ENCODE measurements at regions not wholly inside any gene's neighbourhood (a gene's known extent, or its start where the extent isn't known, plus 50 kb on each side); places are given as distances from the start of the nearest gene placed in this dataset.

DNA sequence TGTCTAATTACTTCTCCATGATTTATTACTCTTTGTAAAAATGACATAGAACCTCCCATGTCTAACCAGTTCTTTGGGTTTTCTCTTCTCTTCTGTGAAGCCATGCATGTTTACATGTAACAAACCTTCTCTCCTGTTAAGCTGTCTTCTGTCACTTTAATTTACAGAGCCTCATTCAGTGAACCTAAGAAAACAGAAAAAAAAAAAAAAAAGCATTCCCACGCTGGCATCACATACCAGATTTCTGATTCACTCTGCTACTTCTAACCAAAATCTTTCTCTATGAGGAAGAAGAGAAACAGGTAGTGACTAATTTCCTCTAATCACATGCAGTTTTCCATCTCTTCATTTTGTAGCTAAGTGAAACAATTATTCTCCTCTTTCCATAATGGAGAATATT, 141.4 kb upstream of the CXADR start:
- Histone ChIP-seq H3K27ac (ENCODE audit: low read depth, low read length) (peak overlapping the region; percentile 63), H3K36me3 (ENCODE audit: control insufficient read depth, insufficient read depth, low read length) (no peaks in the 10 kb centered on the region), H3K9ac (ENCODE audit: low read depth, low read length) (peak overlapping the region; percentile 17; the same call in 1 of the 2 replicates)

GRCh38 chr21:17372200-17372599, 140.6 kb upstream of the CXADR start:
- H3K9ac ChIP-seq (ENCODE audit: low read depth, low read length), result no peak overlapping the region
- no peaks in the 10 kb centered on the region for H3K36me3 ChIP-seq (ENCODE audit: control insufficient read depth, insufficient read depth, low read length)
- H3K4me1 ChIP-seq (ENCODE audit: control insufficient read depth, insufficient read depth, low read length), result peaks cover 15% of the 10 kb centered on the region
- no peaks in the 10 kb centered on the region for H3K27me3 ChIP-seq (ENCODE audit: control insufficient read depth, insufficient read depth, low read length)
- H3K27ac ChIP-seq (ENCODE audit: low read depth, low read length), result no peak overlapping the region
- no peak overlapping the region for H3K4me3 ChIP-seq (ENCODE audit: low read depth, low read length)
- no peaks in the 10 kb centered on the region for H3K9me3 ChIP-seq (ENCODE audit: control insufficient read depth, insufficient read depth, low read length)

More for the DNA sequence above, 141.4 kb upstream of the CXADR start:
- Histone ChIP-seq H3K4me1 (ENCODE audit: control insufficient read depth, insufficient read depth, low read length) (peaks cover 15% of the 10 kb centered on the region), H3K9me3 (ENCODE audit: control insufficient read depth, insufficient read depth, low read length) (no peaks in the 10 kb centered on the region), H3K27me3 (ENCODE audit: control insufficient read depth, insufficient read depth, low read length) (no peaks in the 10 kb centered on the region), H3K4me3 (ENCODE audit: low read depth, low read length) (no peak overlapping the region)

- Histone ChIP-seq H3K27ac (ENCODE audit: low read depth, low read length) (no peak overlapping the region), H3K4me1 (ENCODE audit: control insufficient read depth, insufficient read depth, low read length) (peaks cover 11% of the 10 kb centered on the region), H3K4me3 (ENCODE audit: low read depth, low read length) (peak overlapping the region; percentile 6; the same call in 1 of the 2 replicates), H3K9ac (ENCODE audit: low read depth, low read length) (peak overlapping the region; percentile 42), H3K9me3 (ENCODE audit: control insufficient read depth, insufficient read depth, low read length) (no peaks in the 10 kb centered on the region; the same call in 1 of the 2 replicates), H3K27me3 (ENCODE audit: control insufficient read depth, insufficient read depth, low read length) (no peaks in the 10 kb centered on the region), H3K36me3 (ENCODE audit: control insufficient read depth, insufficient read depth, low read length) (no peaks in the 10 kb centered on the region)
Measured at GRCh38 chr21:17386498-17386897, 126.3 kb upstream of the CXADR start.

- Histone ChIP-seq H3K4me3 (ENCODE audit: low read depth, low read length) (no peak overlapping the region), H3K9ac (ENCODE audit: low read depth, low read length) (peak overlapping the region; percentile 42; the same call in 1 of the 2 replicates), H3K4me1 (ENCODE audit: control insufficient read depth, insufficient read depth, low read length) (peaks cover 11% of the 10 kb centered on the region), H3K27me3 (ENCODE audit: control insufficient read depth, insufficient read depth, low read length) (no peaks in the 10 kb centered on the region), H3K27ac (ENCODE audit: low read depth, low read length) (no peak overlapping the region), H3K9me3 (ENCODE audit: control insufficient read depth, insufficient read depth, low read length) (no peaks in the 10 kb centered on the region; the same call in 1 of the 2 replicates), H3K36me3 (ENCODE audit: control insufficient read depth, insufficient read depth, low read length) (no peaks in the 10 kb centered on the region)
Measured at GRCh38 chr21:17387030-17387617, 125.7 kb upstream of the CXADR start.

DNA sequence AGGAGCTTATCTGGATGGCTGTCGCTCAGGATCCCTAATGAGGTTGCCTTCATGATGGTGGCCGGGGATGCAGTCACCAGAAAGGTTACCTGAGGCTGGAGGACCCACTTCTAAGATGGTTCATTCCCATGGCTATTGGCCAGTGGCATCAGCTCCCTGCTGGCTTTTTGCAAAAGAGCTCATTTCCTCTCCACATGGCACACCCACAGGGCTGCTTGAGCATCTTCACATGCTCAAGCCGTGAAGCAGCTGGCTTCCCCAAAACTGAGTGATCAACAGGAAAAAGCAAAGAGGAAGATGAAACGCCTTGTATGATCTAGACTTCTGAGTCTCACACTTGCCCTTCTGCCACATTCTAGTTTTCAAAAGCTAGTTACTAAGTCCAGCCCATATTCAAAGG, 124.6 kb upstream of the CXADR start:
- H3K4me3 ChIP-seq (ENCODE audit: low read depth, low read length), result no peak overlapping the region
- no peaks in the 10 kb centered on the region for H3K9me3 ChIP-seq (ENCODE audit: control insufficient read depth, insufficient read depth, low read length)
- H3K27me3 ChIP-seq (ENCODE audit: control insufficient read depth, insufficient read depth, low read length), result no peaks in the 10 kb centered on the region
- no peak overlapping the region for H3K27ac ChIP-seq (ENCODE audit: low read depth, low read length)
- H3K4me1 ChIP-seq (ENCODE audit: control insufficient read depth, insufficient read depth, low read length), result peaks cover 11% of the 10 kb centered on the region
- H3K9ac ChIP-seq (ENCODE audit: low read depth, low read length), result no peak overlapping the region
- H3K36me3 ChIP-seq (ENCODE audit: control insufficient read depth, insufficient read depth, low read length), result no peaks in the 10 kb centered on the region

DNA sequence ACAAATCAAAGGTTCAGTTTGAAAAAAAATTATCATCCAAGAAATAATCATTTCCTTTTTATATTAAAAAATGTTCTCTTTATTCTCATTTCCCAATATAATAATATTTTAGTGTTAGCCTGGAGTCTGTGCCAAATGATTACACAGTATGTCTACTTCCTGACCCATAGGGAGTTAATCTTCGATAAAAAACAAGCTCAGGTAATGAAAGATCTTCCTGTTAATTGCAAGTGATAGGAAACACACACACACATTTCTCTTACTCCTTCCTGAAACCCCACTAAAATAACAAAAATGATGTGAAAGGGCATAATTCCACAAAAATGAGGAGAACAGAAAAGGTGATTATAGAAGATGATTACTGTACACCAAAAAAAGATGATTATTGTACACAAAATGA, 123.5 kb upstream of the CXADR start:
- no peaks in the 10 kb centered on the region for H3K9me3 ChIP-seq (ENCODE audit: control insufficient read depth, insufficient read depth, low read length)
- H3K27me3 ChIP-seq (ENCODE audit: control insufficient read depth, insufficient read depth, low read length), result no peaks in the 10 kb centered on the region
- H3K4me1 ChIP-seq (ENCODE audit: control insufficient read depth, insufficient read depth, low read length), result peaks cover 11% of the 10 kb centered on the region
- no peak overlapping the region for H3K4me3 ChIP-seq (ENCODE audit: low read depth, low read length)
- H3K27ac ChIP-seq (ENCODE audit: low read depth, low read length), result no peak overlapping the region
- H3K9ac ChIP-seq (ENCODE audit: low read depth, low read length), result no peak overlapping the region
- H3K36me3 ChIP-seq (ENCODE audit: control insufficient read depth, insufficient read depth, low read length), result no peaks in the 10 kb centered on the region

GRCh38 chr21:17390569-17390968, 122.3 kb upstream of the CXADR start:
- H3K9me3 ChIP-seq (ENCODE audit: control insufficient read depth, insufficient read depth, low read length), result no peaks in the 10 kb centered on the region
- H3K4me1 ChIP-seq (ENCODE audit: control insufficient read depth, insufficient read depth, low read length), result peaks cover 11% of the 10 kb centered on the region
- H3K4me3 ChIP-seq (ENCODE audit: low read depth, low read length), result no peak overlapping the region
- no peak overlapping the region for H3K27ac ChIP-seq (ENCODE audit: low read depth, low read length)
- H3K9ac ChIP-seq (ENCODE audit: low read depth, low read length), result no peak overlapping the region
- no peaks in the 10 kb centered on the region for H3K27me3 ChIP-seq (ENCODE audit: control insufficient read depth, insufficient read depth, low read length)
- H3K36me3 ChIP-seq (ENCODE audit: control insufficient read depth, insufficient read depth, low read length), result no peaks in the 10 kb centered on the region

- Histone ChIP-seq H3K9ac (ENCODE audit: low read depth, low read length) (no peak overlapping the region), H3K27ac (ENCODE audit: low read depth, low read length) (no peak overlapping the region), H3K36me3 (ENCODE audit: control insufficient read depth, insufficient read depth, low read length) (no peaks in the 10 kb centered on the region), H3K4me3 (ENCODE audit: low read depth, low read length) (no peak overlapping the region), H3K27me3 (ENCODE audit: control insufficient read depth, insufficient read depth, low read length) (no peaks in the 10 kb centered on the region), H3K9me3 (ENCODE audit: control insufficient read depth, insufficient read depth, low read length) (no peaks in the 10 kb centered on the region), H3K4me1 (ENCODE audit: control insufficient read depth, insufficient read depth, low read length) (peaks cover 1% of the 10 kb centered on the region)
Measured at GRCh38 chr21:17391811-17392340, 121.0 kb upstream of the CXADR start.

- H3K4me3 ChIP-seq (ENCODE audit: low read depth, low read length), result no peak overlapping the region
Measured at GRCh38 chr21:17393413-17393812, 119.4 kb upstream of the CXADR start.

DNA sequence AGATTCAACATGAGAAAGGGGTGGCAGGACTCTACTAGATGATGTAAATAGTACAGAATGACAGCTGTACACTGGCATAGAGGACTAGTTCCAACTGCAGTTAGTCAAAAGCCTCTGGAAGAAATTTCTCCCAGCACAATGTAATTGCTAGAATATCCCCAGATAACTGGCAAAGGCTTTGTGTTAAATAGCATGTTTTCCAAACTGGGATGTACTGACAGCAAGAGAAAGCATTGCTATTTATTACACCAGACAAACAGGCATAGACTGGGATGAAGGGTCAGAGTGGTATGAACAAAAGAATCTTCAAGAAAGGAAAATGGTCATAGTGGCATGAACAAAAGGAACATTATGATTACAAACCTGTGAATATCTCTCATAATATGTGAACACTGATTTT, 115.9 kb upstream of the CXADR start:
- H3K27ac ChIP-seq (ENCODE audit: low read depth, low read length), result no peak overlapping the region
- no peaks in the 10 kb centered on the region for H3K4me1 ChIP-seq (ENCODE audit: control insufficient read depth, insufficient read depth, low read length)
- H3K27me3 ChIP-seq (ENCODE audit: control insufficient read depth, insufficient read depth, low read length), result no peaks in the 10 kb centered on the region
- H3K9ac ChIP-seq (ENCODE audit: low read depth, low read length), result no peak overlapping the region
- H3K4me3 ChIP-seq (ENCODE audit: low read depth, low read length), result no peak overlapping the region
- H3K9me3 ChIP-seq (ENCODE audit: control insufficient read depth, insufficient read depth, low read length), result no peaks in the 10 kb centered on the region
- H3K36me3 ChIP-seq (ENCODE audit: control insufficient read depth, insufficient read depth, low read length), result no peaks in the 10 kb centered on the region

More at GRCh38 chr21:17393413-17393812, 119.4 kb upstream of the CXADR start:
- Histone ChIP-seq H3K36me3 (ENCODE audit: control insufficient read depth, insufficient read depth, low read length) (no peaks in the 10 kb centered on the region), H3K9me3 (ENCODE audit: control insufficient read depth, insufficient read depth, low read length) (no peaks in the 10 kb centered on the region), H3K4me1 (ENCODE audit: control insufficient read depth, insufficient read depth, low read length) (no peaks in the 10 kb centered on the region), H3K9ac (ENCODE audit: low read depth, low read length) (no peak overlapping the region), H3K27me3 (ENCODE audit: control insufficient read depth, insufficient read depth, low read length) (no peaks in the 10 kb centered on the region), H3K27ac (ENCODE audit: low read depth, low read length) (no peak overlapping the region)

GRCh38 chr21:17397703-17398102, 115.1 kb upstream of the CXADR start:
- no peak overlapping the region for H3K27ac ChIP-seq (ENCODE audit: low read depth, low read length)
- H3K9me3 ChIP-seq (ENCODE audit: control insufficient read depth, insufficient read depth, low read length), result no peaks in the 10 kb centered on the region
- no peak overlapping the region for H3K9ac ChIP-seq (ENCODE audit: low read depth, low read length)
- no peak overlapping the region for H3K4me3 ChIP-seq (ENCODE audit: low read depth, low read length)
- no peaks in the 10 kb centered on the region for H3K4me1 ChIP-seq (ENCODE audit: control insufficient read depth, insufficient read depth, low read length)
- no peaks in the 10 kb centered on the region for H3K36me3 ChIP-seq (ENCODE audit: control insufficient read depth, insufficient read depth, low read length)
- H3K27me3 ChIP-seq (ENCODE audit: control insufficient read depth, insufficient read depth, low read length), result no peaks in the 10 kb centered on the region
